H9 (cell line): ENCODE measurements at regions not wholly inside any gene's neighbourhood (a gene's known extent, or its start where the extent isn't known, plus 50 kb on each side); places are given as distances from the start of the nearest gene placed in this dataset.

Experiments used
- DNase-seq: peaks from one replicate; pipeline ENCODE4 v3.0.0-alpha.2; 2017
- H2AFZ ChIP-seq: one replicate; pipeline ENCODE4 v1.6.1; 2013; ENCODE audit warnings: mild to moderate bottlenecking, low read length, control low read depth, moderate library complexity
- H2AK5ac ChIP-seq: 2 replicates; pipeline ENCODE4 v1.6.1; 2013; ENCODE audit warnings: low read length, control low read depth, mixed read lengths; ENCODE audit not compliant: insufficient read length
- H2BK120ac ChIP-seq: one replicate; pipeline ENCODE4 v1.6.1; 2013; ENCODE audit warnings: low read depth, mild to moderate bottlenecking, low read length, control low read depth, inconsistent platforms; ENCODE audit not compliant: poor library complexity, severe bottlenecking
- H2BK12ac ChIP-seq: 2 replicates; pipeline ENCODE4 v1.6.1; 2013; ENCODE audit warnings: low read length, control low read depth, mixed read lengths, low read depth; ENCODE audit not compliant: insufficient read length
- H2BK15ac ChIP-seq: 2 replicates; pipeline ENCODE4 v1.6.1; 2013; ENCODE audit warnings: low read depth, low read length, control low read depth
- H2BK20ac ChIP-seq: one replicate; pipeline ENCODE4 v1.6.1; 2013; ENCODE audit warnings: low read depth, mild to moderate bottlenecking, low read length, control low read depth, inconsistent platforms; ENCODE audit not compliant: poor library complexity, severe bottlenecking
- H2BK5ac ChIP-seq: 2 replicates; pipeline ENCODE4 v1.6.1; 2013; ENCODE audit warnings: low read length, control low read depth, mixed read lengths; ENCODE audit not compliant: insufficient read length
- H3K14ac ChIP-seq: 2 replicates; pipeline ENCODE4 v1.6.1; 2013; ENCODE audit warnings: low read length, control low read depth; ENCODE audit not compliant: insufficient read depth
- H3K18ac ChIP-seq: 2 replicates; pipeline ENCODE4 v1.6.1; 2013; ENCODE audit warnings: low read depth, mild to moderate bottlenecking, mixed read lengths, low read length, control low read depth; ENCODE audit not compliant: insufficient read length
- H3K23ac ChIP-seq: 2 replicates; pipeline ENCODE4 v1.6.1; 2013; ENCODE audit warnings: low read length, control low read depth, mixed read lengths, low read depth; ENCODE audit not compliant: insufficient read length
- H3K23me2 ChIP-seq: 2 replicates; pipeline ENCODE4 v1.6.1; 2013; ENCODE audit warnings: low read depth, mild to moderate bottlenecking, mixed read lengths, low read length, control low read depth; ENCODE audit not compliant: insufficient read length, poor library complexity, severe bottlenecking
- H3K27ac ChIP-seq: 2 replicates; pipeline ENCODE4 v1.5.1; 2013; ENCODE audit warnings: low read length, control low read depth, mixed read lengths, low read depth; ENCODE audit not compliant: insufficient read length
- H3K27me3 ChIP-seq: 2 replicates; pipeline ENCODE4 v1.6.1; 2013; ENCODE audit warnings: low read length, control low read depth, inconsistent platforms; ENCODE audit not compliant: insufficient read depth
- H3K4ac ChIP-seq: 2 replicates; pipeline ENCODE4 v1.6.1; 2013; ENCODE audit warnings: low read depth, mild to moderate bottlenecking, control low read depth, inconsistent platforms, low read length, moderate library complexity
- H3K4me1 ChIP-seq: 2 replicates; pipeline ENCODE4 v1.6.1; 2013; ENCODE audit warnings: low read length, control low read depth, inconsistent platforms; ENCODE audit not compliant: insufficient read depth
- H3K4me2 ChIP-seq: 2 replicates; pipeline ENCODE4 v1.6.1; 2013; ENCODE audit warnings: low read length, control low read depth, mixed read lengths; ENCODE audit not compliant: insufficient read length, insufficient read depth
- H3K56ac ChIP-seq: 2 replicates; pipeline ENCODE4 v1.6.1; 2013; ENCODE audit warnings: low read depth, mild to moderate bottlenecking, mixed read lengths, low read length, control low read depth; ENCODE audit not compliant: insufficient read length
- H3K79me1 ChIP-seq: 2 replicates; pipeline ENCODE4 v1.6.1; 2013; ENCODE audit warnings: low read depth, mild to moderate bottlenecking, moderate library complexity, low read length, control low read depth, inconsistent platforms; ENCODE audit not compliant: insufficient read depth, poor library complexity, severe bottlenecking
- H3K79me2 ChIP-seq: 2 replicates; pipeline ENCODE4 v1.6.1; 2013; ENCODE audit warnings: low read length, control low read depth, inconsistent platforms; ENCODE audit not compliant: insufficient read depth
- H3K9ac ChIP-seq: 2 replicates; pipeline ENCODE4 v1.6.1; 2013; ENCODE audit warnings: low read length, control low read depth, mixed read lengths; ENCODE audit not compliant: insufficient read length; ENCODE audit errors: extremely low read depth
- H3K9me3 ChIP-seq: one replicate; pipeline ENCODE4 v1.6.1; 2013; ENCODE audit warnings: low read depth, low read length, inconsistent platforms; ENCODE audit not compliant: control insufficient read depth
- H3T11ph ChIP-seq: one replicate; pipeline ENCODE4 v1.6.1; 2013; ENCODE audit warnings: mild to moderate bottlenecking, low read length, control low read depth, inconsistent platforms
- H4K20me1 ChIP-seq: one replicate; pipeline ENCODE4 v1.6.1; 2013; ENCODE audit not compliant: control insufficient read depth, insufficient read length, insufficient read depth
- H4K5ac ChIP-seq: 2 replicates; pipeline ENCODE4 v1.6.1; 2013; ENCODE audit warnings: low read depth, mild to moderate bottlenecking, mixed read lengths, low read length, control low read depth; ENCODE audit not compliant: insufficient read length
- H4K8ac ChIP-seq: replicated peaks from 2 replicates; pipeline ENCODE4 v1.6.1; 2013; ENCODE audit warnings: low read length, control low read depth, mixed read lengths, low read depth; ENCODE audit not compliant: insufficient read length
- H4K91ac ChIP-seq: 2 replicates; pipeline ENCODE4 v1.6.1; 2013; ENCODE audit warnings: low read depth, mild to moderate bottlenecking, moderate library complexity, mixed read lengths, low read length, control low read depth; ENCODE audit not compliant: insufficient read length
- H3K27ac Mint-ChIP-seq, 3 experiments: 2 replicates in 2 of 3; 3 replicates in 1 of 3; pipeline ENCODE4 v1.8.0; 2020 to 2021; ENCODE audit warnings: mixed read lengths in 3 of 3, mild to moderate bottlenecking in 1 of 3, moderate library complexity in 1 of 3
- H3K27me3 Mint-ChIP-seq: 2 replicates; pipeline ENCODE4 v1.8.0; 2021; ENCODE audit warnings: low read depth, mild to moderate bottlenecking, moderate library complexity, mixed read lengths
- H3K36me3 Mint-ChIP-seq, 3 experiments: 2 replicates in 2 of 3; 3 replicates in 1 of 3; pipeline ENCODE4 v1.8.0; 2020 to 2021; ENCODE audit warnings: low read depth in 3 of 3, mixed read lengths in 3 of 3; ENCODE audit not compliant: insufficient read depth in 1 of 3
- H3K4me1 Mint-ChIP-seq, 2 experiments: 2 replicates each; pipeline ENCODE4 v1.8.0; 2020; ENCODE audit warnings: mixed read lengths in 2 of 2
- H3K4me3 Mint-ChIP-seq, 2 experiments: 2 replicates in 1 of 2; 3 replicates in 1 of 2; pipeline ENCODE4 v1.8.0; 2020 to 2021; ENCODE audit warnings: mild to moderate bottlenecking in 2 of 2, mixed read lengths in 2 of 2, moderate library complexity in 1 of 2
- H3K9me3 Mint-ChIP-seq, 2 experiments: 2 replicates in 1 of 2; 3 replicates in 1 of 2; pipeline ENCODE4 v1.8.0; 2020; ENCODE audit warnings: mild to moderate bottlenecking in 2 of 2, mixed read lengths in 2 of 2, moderate library complexity in 1 of 2
- CTCF ChIP-seq: fragments of 200-600 bp; sonication (generic); conservative IDR thresholded peaks from 3 replicates; pipeline ENCODE4 v1.8.0; 2021; ENCODE audit warnings: antibody characterized with exemption, mild to moderate bottlenecking
- WGBS: extraction: QIAGEN DNeasy Blood & Tissue Kit; methylation state at CpG from one replicate; pipeline ENCODE4 v1.1.7; 2013; ENCODE audit warnings: missing lambda C conversion rate, low lambda C conversion rate, mixed read lengths; ENCODE audit not compliant: insufficient read length; ENCODE audit errors: extremely low coverage; 5-methylcytosine and 5-hydroxymethylcytosine counted together

- Mint-ChIP-seq H3K27ac (no peak overlapping the region), H3K4me1 (no peaks in the 10 kb centered on the region)
- H3K27ac ChIP-seq: no peak overlapping the region
These were observed 400.5 kb upstream of the GRM3 start for GRCh38 chr7:86243171-86243570.

More at GRCh38 chr7:86243171-86243570, 400.5 kb upstream of the GRM3 start:
- Histone ChIP-seq H3T11ph (no peak overlapping the region), H3K18ac (no peak overlapping the region), H3K79me1 (no peaks in the 10 kb centered on the region), H3K23me2 (no peaks in the 10 kb centered on the region), H3K14ac (no peak overlapping the region), H2BK120ac (no peak overlapping the region), H3K9me3 (no peaks in the 10 kb centered on the region), H3K79me2 (no peaks in the 10 kb centered on the region), H4K5ac (no peak overlapping the region), H3K27me3 (no peaks in the 10 kb centered on the region), H2BK12ac (no peak overlapping the region), H2AFZ (no peak overlapping the region), H2BK15ac (no peak overlapping the region), H3K4ac (no peak overlapping the region), H3K4me1 (no peaks in the 10 kb centered on the region), H3K4me2 (no peak overlapping the region), H4K20me1 (no peaks in the 10 kb centered on the region), H2AK5ac (no peak overlapping the region), H2BK20ac (no peak overlapping the region), H3K23ac (no peak overlapping the region), H3K9ac (no peak overlapping the region), H4K91ac (no peak overlapping the region), H4K8ac (no peak overlapping the region), H3K56ac (no peak overlapping the region), H2BK5ac (no peak overlapping the region)
- Mint-ChIP-seq H3K27me3 (no peaks in the 10 kb centered on the region), H3K4me3 (no peak overlapping the region), H3K9me3 (no peaks in the 10 kb centered on the region), H3K36me3 (no peaks in the 10 kb centered on the region)
- no peak for DNase-seq
- no peak for TF ChIP-seq CTCF
- WGBS: no CpG with 5 or more reads among the region's 1 CpG
